GM18870 (cell line): ENCODE measurements at regions not wholly inside any gene's neighbourhood (a gene's known extent, or its start where the extent isn't known, plus 50 kb on each side); places are given as distances from the start of the nearest gene placed in this dataset.

ENCODE experiments used
- ATAC-seq: cut with Tn5 transposase; IDR thresholded peaks from one replicate; pipeline ENCODE4 v1.9.1; 2021; ENCODE audit warnings: moderate library complexity; ENCODE audit not compliant: unreplicated experiment

GRCh38 chr2:12075603-12076002 is 329.2 kb downstream of the LPIN1 start:
- ATAC-seq, result no peak

- no peak for ATAC-seq
These were observed 330.4 kb downstream of the LPIN1 start for GRCh38 chr2:12076810-12077209.

- ATAC-seq, result no peak
These were observed 333.9 kb downstream of the LPIN1 start for GRCh38 chr2:12080360-12080759.

DNA sequence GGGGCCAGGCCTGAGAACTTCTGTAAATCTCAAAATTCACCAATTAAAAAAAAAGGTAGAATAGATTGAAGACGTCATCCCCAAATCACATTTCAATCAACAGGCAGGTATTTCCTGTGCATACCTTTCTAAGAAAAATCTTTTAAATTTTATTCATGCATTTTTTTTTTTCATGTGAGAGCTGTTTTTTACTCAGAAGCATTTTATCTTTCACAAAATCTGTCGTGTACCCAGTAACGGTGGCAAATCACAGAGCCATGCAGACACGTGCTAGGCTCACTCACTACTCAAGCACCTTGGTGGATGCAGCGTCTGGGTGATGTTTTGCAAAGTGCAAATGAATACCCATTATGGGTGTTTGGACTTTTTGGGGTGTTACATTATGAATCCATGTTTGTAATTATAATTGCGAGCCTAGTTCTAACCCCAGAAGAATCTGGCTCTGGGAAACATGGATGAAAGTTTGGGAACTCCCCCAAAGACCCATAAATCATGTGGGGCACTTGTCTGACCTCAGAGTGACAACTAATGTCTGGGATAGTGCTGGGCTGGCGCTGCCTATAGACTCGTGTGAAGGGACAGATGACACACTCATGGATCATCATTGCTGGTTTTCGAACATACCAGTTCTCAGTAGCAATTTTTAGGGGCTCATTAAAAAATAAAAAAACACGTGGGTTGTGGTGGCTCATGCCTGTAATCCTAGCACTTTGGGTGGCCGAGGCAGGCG is 335.2 kb downstream of the LPIN1 start:
- ATAC-seq, result no peak

GRCh38 chr2:12083081-12083581 is 336.7 kb downstream of the LPIN1 start:
- ATAC-seq, result no peak

- no peak for ATAC-seq
These were observed 337.4 kb downstream of the LPIN1 start for GRCh38 chr2:12083713-12084419.

DNA sequence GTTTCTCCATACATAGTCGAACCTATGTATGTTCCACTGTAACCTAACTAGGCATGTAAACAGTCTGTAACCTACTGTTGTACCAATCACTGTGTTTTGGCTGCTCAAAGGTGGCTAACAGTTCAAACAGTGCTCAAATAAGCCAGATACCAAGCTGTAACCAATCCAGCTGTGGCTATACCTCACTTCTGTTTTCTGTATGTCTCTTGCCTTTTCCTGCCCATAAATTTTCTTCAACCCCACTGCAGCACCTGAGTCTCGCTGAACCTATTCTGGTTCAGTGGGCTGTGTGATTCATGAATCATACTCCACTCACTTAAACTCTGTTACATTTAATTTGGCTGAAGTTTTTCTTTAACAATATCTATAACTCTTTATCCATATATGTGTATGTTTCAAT is 340.7 kb downstream of the LPIN1 start:
- no peak for ATAC-seq

DNA sequence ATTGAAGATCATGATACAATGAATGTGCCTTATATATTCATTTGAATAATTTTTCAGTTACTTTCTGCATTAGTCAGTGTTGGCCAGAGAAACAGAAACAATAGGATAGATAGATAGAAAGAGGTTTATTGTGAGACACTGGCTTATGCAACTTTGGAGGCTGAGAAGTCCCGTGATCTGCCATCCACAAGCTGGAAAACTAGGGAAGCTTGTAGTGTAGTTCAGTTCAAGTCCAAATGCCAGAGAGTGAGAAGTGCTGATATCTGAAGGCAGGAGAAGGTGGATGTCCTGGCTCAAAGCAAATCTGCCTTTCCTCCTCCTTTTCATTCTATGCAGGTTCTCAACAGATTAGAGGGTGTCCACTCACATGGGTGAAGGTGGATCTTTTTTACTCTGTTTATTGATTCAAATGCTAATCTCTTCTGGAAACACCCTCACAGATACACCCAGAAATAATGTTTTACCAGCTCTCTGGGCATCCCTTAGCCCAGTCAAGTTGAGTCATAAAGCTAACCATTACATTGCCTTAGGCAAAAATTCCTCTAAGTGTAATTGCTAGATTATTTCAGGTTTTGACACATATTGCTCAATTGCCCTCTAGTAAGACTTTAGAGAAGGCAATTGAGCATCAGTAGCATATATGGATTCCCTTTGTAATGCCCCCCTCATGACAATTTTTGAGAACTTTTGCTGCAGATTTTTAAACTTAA is 341.4 kb downstream of the LPIN1 start:
- ATAC-seq, result no peak

GRCh38 chr2:12089001-12089400 is 342.6 kb downstream of the LPIN1 start:
- ATAC-seq, result no peak

DNA sequence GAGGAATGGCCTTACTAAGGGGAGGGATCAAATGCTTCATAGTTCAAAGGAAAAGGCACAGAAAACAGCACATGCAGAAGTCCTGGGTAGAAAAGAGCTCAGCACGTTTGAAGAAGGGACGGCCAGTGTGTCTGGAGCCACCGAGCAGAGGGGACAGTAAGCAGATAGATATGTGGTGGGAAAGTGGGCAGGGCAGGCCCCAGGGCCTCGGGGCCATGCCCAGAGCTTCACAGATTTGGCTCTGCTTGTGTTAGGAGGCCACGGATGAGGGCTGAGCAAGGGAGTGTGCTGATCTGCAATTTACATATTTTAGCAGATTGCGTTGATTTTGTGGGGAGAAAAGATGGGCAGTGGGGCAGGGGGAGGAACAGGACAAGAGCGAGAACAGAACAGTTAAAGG is 343.1 kb downstream of the LPIN1 start:
- ATAC-seq, result no peak

- no peak for ATAC-seq
These were observed 343.6 kb downstream of the LPIN1 start for GRCh38 chr2:12090072-12090471.

DNA sequence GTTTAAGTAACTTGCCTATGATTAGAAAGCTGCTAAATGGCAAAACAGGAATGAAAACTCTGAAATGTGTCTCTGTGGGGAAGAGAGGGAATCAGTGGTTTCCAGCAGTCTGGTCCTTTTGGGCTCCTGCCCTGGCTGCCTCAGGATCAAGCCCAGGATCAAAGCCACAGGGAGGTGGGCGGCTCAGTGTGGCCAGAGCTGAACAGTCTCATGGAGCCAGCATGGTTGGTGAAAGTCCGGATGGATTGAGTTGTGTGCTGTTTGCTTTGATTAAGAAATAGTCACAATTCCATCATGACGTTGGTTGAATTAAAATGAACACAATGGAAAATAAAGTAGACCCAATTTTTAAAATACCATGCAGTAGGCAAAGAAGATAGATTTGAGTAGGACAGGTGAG is 344.2 kb downstream of the LPIN1 start:
- no peak for ATAC-seq

- no peak for ATAC-seq
These were observed 344.9 kb downstream of the LPIN1 start for GRCh38 chr2:12091201-12091806.

DNA sequence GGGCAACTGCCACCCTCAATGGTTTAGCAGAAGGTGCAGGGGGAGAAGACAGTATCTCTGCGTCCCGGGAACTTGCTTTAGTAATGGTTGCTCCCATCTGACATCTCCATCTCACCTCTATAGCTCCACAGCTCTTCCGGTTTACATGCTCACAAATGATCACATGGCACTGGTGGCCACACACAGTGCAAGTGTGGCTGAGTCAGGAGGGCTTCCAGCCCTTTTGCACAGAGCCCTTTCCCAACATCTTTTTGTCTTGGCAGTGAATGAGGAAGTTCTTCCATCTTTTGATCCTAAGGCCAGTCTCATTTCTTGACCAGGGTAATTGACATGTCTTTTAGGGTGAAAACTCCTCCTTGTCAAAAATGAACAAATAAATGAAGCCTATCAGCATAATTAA is 347.7 kb downstream of the LPIN1 start:
- ATAC-seq, result no peak

GRCh38 chr2:12096051-12096787 is 349.8 kb downstream of the LPIN1 start:
- no peak for ATAC-seq

DNA sequence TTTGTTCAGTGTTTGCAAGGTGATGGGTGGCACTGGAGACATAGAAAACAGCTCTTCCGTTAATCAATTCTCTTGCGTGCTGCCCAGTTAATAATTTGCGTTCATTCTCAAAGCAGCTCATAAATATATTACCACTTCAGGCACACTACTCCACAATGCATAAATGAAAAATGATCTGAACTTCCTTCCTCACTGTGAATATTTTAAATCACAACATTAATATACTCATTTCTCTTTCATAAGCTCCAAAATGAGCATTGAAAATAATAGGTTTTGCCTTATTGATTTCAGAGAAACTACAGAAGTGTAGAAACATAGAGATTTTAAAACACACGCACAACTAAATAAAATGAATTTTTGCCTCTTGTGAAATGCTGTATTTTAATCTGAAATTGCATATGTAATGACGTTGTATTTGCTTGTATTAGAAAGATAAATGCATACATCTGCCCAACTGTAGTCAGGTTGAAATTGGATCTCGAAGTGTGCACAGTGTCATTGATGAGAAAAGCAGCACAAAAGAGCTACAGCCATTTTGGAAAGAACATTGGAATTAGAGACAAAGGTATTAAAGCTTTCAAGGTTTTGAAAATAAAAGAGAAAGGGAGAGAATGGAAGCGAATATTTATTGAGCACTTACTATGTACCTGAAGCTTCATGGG is 350.5 kb downstream of the LPIN1 start:
- ATAC-seq, result no peak

DNA sequence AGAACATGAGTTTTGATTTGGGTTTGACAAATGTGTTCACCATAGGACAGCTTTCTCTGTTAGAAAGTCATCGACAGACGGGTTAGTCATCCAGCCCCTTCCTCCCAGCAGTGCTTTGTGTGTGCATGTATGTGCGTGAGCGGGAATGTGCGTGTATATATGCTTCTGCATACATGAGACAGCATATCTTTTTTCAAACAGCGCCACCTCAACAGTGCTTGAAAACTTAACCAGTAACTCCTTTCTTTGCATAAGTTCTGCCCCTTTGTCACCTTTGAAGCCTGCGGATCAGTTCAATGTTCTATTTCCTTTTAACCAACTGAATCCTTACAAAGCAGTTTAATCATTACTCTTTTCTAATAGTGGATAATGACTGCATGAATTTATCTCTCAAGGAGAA is 351.4 kb downstream of the LPIN1 start:
- no peak for ATAC-seq

GRCh38 chr2:12099374-12099773 is 352.9 kb downstream of the LPIN1 start:
- ATAC-seq, result no peak

DNA sequence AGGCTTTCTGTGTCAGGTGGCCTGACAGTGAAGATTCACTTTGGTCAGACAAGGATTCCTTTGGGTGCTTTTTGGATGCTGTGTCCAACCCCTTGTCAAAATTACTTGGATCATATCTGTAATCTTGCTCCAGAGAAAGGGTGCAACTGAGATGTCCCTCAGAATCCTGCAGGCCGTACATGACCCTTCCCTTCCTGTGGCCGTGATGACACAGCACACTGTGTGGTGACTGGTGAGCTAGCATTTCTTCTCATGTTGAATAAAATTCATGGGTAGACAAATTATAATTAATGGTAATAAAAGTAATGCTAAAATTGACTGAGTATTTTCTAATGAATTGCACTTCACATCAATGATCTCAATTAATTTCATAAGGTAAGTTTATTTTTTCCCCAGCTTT is 356.2 kb downstream of the LPIN1 start:
- no peak for ATAC-seq

DNA sequence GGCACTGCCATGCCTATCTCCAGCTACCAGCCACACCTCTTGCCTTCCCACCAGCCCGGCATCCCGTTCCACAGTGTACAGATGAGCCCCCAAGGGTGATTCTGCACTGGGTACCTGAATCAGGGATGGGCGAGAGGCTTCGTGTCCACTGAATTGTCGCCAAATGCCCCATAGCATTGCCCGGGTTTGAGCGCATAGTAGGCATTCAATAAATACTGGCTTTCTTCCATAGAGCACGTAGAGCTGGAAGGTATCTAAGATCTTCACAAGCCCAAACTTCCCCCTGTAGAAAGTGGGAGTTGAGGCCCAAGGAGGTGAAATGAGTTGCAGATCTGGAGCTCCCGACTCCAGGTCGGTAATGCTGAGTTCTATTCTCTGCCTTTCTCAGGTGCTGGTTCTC is 358.7 kb downstream of the LPIN1 start:
- no peak for ATAC-seq
